ENCODE measurements at regions not wholly inside any gene's neighbourhood (a gene's known extent, or its start where the extent isn't known, plus 50 kb on each side); places are given as distances from the start of the nearest gene placed in this dataset.

DNA sequence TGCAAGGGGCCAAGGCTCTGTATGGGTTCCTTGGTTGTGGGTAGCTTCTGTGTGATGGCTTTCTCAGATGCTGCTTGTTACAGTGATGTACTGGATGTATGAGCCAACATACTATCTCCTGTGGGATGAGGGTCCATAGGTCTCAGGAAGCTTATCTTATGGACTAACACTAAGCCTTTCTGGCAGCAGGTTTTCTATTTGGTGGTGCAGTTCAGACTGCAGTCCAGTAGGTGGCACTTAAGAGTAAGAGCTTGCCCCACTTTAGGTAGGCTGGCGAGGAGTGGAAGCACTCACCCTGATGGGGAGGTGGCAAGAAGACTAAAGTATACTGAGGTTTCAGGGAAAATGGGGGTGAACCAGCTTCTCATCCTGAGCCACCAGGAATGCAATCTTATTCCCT lies 306.7 kb upstream of the MAOA start:
- H3K36me3 ChIP-seq (ENCODE audit: insufficient read depth, low read length) = no peaks in the 10 kb centered on the region
- H3K79me2 ChIP-seq (ENCODE audit: insufficient read depth, low read length) = no peaks in the 10 kb centered on the region
- no peak overlapping the region for H3K27ac ChIP-seq (ENCODE audit: low read length)
- ATAC-seq (ENCODE audit: insufficient read depth, low read depth) = peak; percentile 66
- no peaks in the 10 kb centered on the region for H3K9me3 ChIP-seq (ENCODE audit: insufficient read depth, low read length, severe bottlenecking)
- peak; percentile 45 for DNase-seq
- no peak overlapping the region for H3K4me2 ChIP-seq (ENCODE audit: insufficient read depth, low read length)
- no peaks in the 10 kb centered on the region for H3K27me3 ChIP-seq (ENCODE audit: insufficient read depth, low read length, poor library complexity)
- no peak overlapping the region for H2AFZ ChIP-seq (ENCODE audit: low read depth, low read length)
- TF ChIP-seq, protein P1, sequence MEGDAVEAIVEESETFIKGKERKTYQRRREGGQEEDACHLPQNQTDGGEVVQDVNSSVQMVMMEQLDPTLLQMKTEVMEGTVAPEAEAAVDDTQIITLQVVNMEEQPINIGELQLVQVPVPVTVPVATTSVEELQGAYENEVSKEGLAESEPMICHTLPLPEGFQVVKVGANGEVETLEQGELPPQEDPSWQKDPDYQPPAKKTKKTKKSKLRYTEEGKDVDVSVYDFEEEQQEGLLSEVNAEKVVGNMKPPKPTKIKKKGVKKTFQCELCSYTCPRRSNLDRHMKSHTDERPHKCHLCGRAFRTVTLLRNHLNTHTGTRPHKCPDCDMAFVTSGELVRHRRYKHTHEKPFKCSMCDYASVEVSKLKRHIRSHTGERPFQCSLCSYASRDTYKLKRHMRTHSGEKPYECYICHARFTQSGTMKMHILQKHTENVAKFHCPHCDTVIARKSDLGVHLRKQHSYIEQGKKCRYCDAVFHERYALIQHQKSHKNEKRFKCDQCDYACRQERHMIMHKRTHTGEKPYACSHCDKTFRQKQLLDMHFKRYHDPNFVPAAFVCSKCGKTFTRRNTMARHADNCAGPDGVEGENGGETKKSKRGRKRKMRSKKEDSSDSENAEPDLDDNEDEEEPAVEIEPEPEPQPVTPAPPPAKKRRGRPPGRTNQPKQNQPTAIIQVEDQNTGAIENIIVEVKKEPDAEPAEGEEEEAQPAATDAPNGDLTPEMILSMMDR (IDR thresholded peaks at IDR 0.05; ENCODE audit: borderline replicate concordance, extremely low read depth, low read length, poor library complexity, severe bottlenecking) = peak; percentile 65
- TF ChIP-seq EZH2 (IDR thresholded peaks at IDR 0.05; ENCODE audit: borderline replicate concordance, low read depth, low read length, severe bottlenecking) = no peak
- no peak overlapping the region for H3K4me3 ChIP-seq (ENCODE audit: low read depth in 1 of 2, low read length in 2 of 2)
- no peak overlapping the region for H3K9ac ChIP-seq (ENCODE audit: low read depth, low read length)
- peaks cover 4% of the 10 kb centered on the region; the same call in 1 of the 2 replicates for H3K4me1 ChIP-seq (ENCODE audit: insufficient read depth, low read length)
- H4K20me1 ChIP-seq (ENCODE audit: insufficient read depth, low read length) = no peaks in the 10 kb centered on the region

DNA sequence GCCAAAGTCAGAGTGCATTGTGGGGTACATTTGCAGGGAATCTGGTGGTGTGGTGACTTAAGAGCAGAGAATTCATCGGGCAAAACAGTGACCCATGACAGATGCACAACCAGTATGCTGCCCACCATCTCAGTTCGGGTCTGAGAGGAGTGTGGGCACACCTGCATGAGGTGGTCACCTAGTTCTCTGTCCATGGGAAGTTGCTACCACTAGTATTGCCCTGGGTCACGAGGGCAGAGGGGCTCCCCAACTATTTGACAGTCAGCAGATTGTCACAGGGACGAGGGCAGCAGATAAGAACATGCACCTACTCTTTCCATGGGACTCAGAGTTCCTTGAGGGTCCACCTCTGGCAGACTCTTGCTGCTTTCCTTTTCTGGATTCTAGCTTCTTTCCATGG lies 305.2 kb upstream of the MAOA start:
- no peak overlapping the region for H3K4me3 ChIP-seq (ENCODE audit: low read depth in 1 of 2, low read length in 2 of 2)
- H3K9me3 ChIP-seq (ENCODE audit: insufficient read depth, low read length, severe bottlenecking) = no peaks in the 10 kb centered on the region
- DNase-seq (no peak), ATAC-seq (ENCODE audit: insufficient read depth, low read depth) (no peak)
- no peak overlapping the region for H3K27ac ChIP-seq (ENCODE audit: low read length)
- H3K9ac ChIP-seq (ENCODE audit: low read depth, low read length) = no peak overlapping the region
- H3K4me1 ChIP-seq (ENCODE audit: insufficient read depth, low read length) = peaks cover 4% of the 10 kb centered on the region; the same call in 1 of the 2 replicates
- TF ChIP-seq, protein P1 (IDR thresholded peaks at IDR 0.05; ENCODE audit: borderline replicate concordance, extremely low read depth, low read length, poor library complexity, severe bottlenecking) = no peak
- TF ChIP-seq EZH2 (IDR thresholded peaks at IDR 0.05; ENCODE audit: borderline replicate concordance, low read depth, low read length, severe bottlenecking) = no peak
- no peak overlapping the region for H2AFZ ChIP-seq (ENCODE audit: low read depth, low read length)
- H3K36me3 ChIP-seq (ENCODE audit: insufficient read depth, low read length) = no peaks in the 10 kb centered on the region
- no peaks in the 10 kb centered on the region for H4K20me1 ChIP-seq (ENCODE audit: insufficient read depth, low read length)
- H3K4me2 ChIP-seq (ENCODE audit: insufficient read depth, low read length) = no peak overlapping the region
- H3K79me2 ChIP-seq (ENCODE audit: insufficient read depth, low read length) = no peaks in the 10 kb centered on the region
- H3K27me3 ChIP-seq (ENCODE audit: insufficient read depth, low read length, poor library complexity) = no peaks in the 10 kb centered on the region

DNA sequence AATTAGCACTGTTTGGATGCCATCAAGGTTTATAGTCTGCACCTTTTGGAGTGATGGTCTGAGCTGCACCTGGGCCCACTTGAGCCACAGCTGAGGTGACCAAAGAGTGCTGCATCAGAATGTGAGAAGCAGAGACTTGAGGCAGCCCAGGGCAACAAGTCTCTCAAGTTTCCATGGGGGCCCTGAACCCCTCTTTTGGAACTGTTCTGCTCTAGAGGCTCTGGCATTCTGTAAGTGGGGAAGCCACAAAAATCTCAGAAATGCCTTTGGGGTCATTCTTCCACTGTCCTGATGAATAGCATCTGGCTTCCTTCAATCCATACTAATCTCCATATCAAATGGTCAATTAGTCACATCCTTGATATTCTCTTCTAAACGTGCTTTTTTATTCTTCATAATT lies 298.4 kb upstream of the MAOA start:
- no peaks in the 10 kb centered on the region for H4K20me1 ChIP-seq (ENCODE audit: insufficient read depth, low read length)
- ATAC-seq (ENCODE audit: insufficient read depth, low read depth) = no peak
- DNase-seq = no peak
- H3K36me3 ChIP-seq (ENCODE audit: insufficient read depth, low read length) = no peaks in the 10 kb centered on the region
- H3K4me1 ChIP-seq (ENCODE audit: insufficient read depth, low read length) = no peaks in the 10 kb centered on the region
- no peak overlapping the region for H3K27ac ChIP-seq (ENCODE audit: low read length)
- no peak overlapping the region for H3K9ac ChIP-seq (ENCODE audit: low read depth, low read length)
- H2AFZ ChIP-seq (ENCODE audit: low read depth, low read length) = no peak overlapping the region
- no peaks in the 10 kb centered on the region for H3K9me3 ChIP-seq (ENCODE audit: insufficient read depth, low read length, severe bottlenecking)
- H3K79me2 ChIP-seq (ENCODE audit: insufficient read depth, low read length) = no peaks in the 10 kb centered on the region
- TF ChIP-seq EZH2 (IDR thresholded peaks at IDR 0.05; ENCODE audit: borderline replicate concordance, low read depth, low read length, severe bottlenecking) = no peak
- TF ChIP-seq, protein P1 (IDR thresholded peaks at IDR 0.05; ENCODE audit: borderline replicate concordance, extremely low read depth, low read length, poor library complexity, severe bottlenecking) = no peak
- no peak overlapping the region for H3K4me3 ChIP-seq (ENCODE audit: low read depth in 1 of 2, low read length in 2 of 2)
- H3K27me3 ChIP-seq (ENCODE audit: insufficient read depth, low read length, poor library complexity) = no peaks in the 10 kb centered on the region
- no peak overlapping the region for H3K4me2 ChIP-seq (ENCODE audit: insufficient read depth, low read length)

DNA sequence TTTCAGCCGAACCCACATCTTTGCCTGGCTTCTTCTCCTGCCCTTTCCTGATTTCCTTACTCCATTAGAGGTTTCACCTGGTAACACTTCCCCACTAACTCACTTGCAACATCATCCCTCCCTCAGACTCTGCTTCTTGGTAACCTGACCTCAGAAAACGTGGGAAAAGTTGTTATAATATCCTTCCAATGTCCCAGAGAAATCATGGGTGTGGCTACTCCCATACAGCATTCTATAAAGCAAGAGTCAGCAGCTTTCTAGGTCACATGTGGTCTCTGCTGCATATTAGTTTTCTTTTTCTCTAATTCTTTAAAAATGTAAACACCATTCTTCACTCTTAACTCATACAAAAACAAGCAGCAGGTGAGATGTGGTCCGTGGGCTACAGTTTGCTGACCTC lies 283.1 kb upstream of the MAOA start:
- H3K4me1 ChIP-seq (ENCODE audit: insufficient read depth, low read length) = no peaks in the 10 kb centered on the region
- no peak overlapping the region for H3K4me3 ChIP-seq (ENCODE audit: low read depth in 1 of 2, low read length in 2 of 2)
- H3K9me3 ChIP-seq (ENCODE audit: insufficient read depth, low read length, severe bottlenecking) = no peaks in the 10 kb centered on the region
- no peak for ATAC-seq (ENCODE audit: insufficient read depth, low read depth)
- H3K36me3 ChIP-seq (ENCODE audit: insufficient read depth, low read length) = no peaks in the 10 kb centered on the region
- DNase-seq = no peak
- H2AFZ ChIP-seq (ENCODE audit: low read depth, low read length) = no peak overlapping the region
- TF ChIP-seq EZH2 (IDR thresholded peaks at IDR 0.05; ENCODE audit: borderline replicate concordance, low read depth, low read length, severe bottlenecking) = no peak
- TF ChIP-seq, protein P1 (IDR thresholded peaks at IDR 0.05; ENCODE audit: borderline replicate concordance, extremely low read depth, low read length, poor library complexity, severe bottlenecking) = no peak
- H4K20me1 ChIP-seq (ENCODE audit: insufficient read depth, low read length) = no peaks in the 10 kb centered on the region
- H3K4me2 ChIP-seq (ENCODE audit: insufficient read depth, low read length) = no peak overlapping the region
- H3K9ac ChIP-seq (ENCODE audit: low read depth, low read length) = no peak overlapping the region
- H3K79me2 ChIP-seq (ENCODE audit: insufficient read depth, low read length) = no peaks in the 10 kb centered on the region
- H3K27me3 ChIP-seq (ENCODE audit: insufficient read depth, low read length, poor library complexity) = no peaks in the 10 kb centered on the region
- H3K27ac ChIP-seq (ENCODE audit: low read length) = no peak overlapping the region
